ENCODE measurements at regions not wholly inside any gene's neighbourhood (a gene's known extent, or its start where the extent isn't known, plus 50 kb on each side); places are given as distances from the start of the nearest gene placed in this dataset.

GRCh38 chr15:69902414-69903062, 195.2 kb downstream of the TLE3 start:
- DNase-seq (ENCODE audit: extremely low read depth, low read depth, low spot score): no peak

GRCh38 chr15:69903470-69904469, 193.9 kb downstream of the TLE3 start:
- no peak for DNase-seq (ENCODE audit: extremely low read depth, low read depth, low spot score)

DNA sequence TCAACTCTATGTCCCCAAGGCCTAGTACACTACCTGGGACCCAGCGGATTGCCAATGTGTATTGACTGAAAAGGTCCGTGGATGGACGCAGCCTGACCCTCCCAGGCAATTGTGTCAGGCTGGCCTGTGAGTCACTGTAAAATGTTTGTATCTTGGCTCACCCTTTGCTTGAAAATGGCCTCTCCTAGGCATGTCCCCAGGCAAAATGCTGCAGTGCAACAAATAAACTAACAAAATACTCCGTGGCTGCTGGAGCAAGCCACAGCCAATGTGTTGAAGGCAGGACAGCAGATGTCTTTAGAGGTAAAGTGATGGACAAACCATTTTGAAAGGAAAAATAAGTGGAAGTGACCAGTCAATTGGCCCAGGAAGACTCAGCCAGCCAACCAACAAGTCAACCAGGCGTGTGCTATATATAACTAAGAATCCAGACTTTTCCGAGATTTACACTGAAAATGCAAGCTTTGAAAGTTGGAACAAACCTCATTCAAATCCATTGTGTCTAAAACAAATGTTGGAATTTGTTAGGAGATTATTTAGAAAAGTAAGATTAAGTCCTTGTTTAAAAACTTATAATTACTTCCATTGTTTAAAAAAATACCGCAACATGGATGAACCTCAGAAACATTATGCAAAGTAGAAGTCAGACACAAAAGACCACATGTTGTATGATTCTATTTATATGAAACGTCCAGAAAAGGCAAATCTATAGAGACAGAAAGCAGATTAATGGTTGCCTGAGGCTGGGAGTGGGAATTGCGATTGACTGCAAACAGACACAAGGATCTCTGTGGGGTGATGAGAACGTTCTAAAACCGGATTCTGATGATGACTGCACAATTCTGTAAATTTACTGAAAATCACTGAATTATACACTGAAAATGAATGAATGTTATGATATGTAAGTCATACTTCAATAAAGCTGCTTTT, 191.2 kb downstream of the TLE3 start:
- no peak for DNase-seq (ENCODE audit: extremely low read depth, low read depth, low spot score)

GRCh38 chr15:69908060-69908459, 189.7 kb downstream of the TLE3 start:
- no peak for DNase-seq (ENCODE audit: extremely low read depth, low read depth, low spot score)

- DNase-seq (ENCODE audit: extremely low read depth, low read depth, low spot score): no peak
Measured at GRCh38 chr15:69908590-69909420, 188.9 kb downstream of the TLE3 start.

- DNase-seq (ENCODE audit: extremely low read depth, low read depth, low spot score): no peak
Measured at GRCh38 chr15:69909719-69910444, 187.8 kb downstream of the TLE3 start.

GRCh38 chr15:69910514-69910913, 187.2 kb downstream of the TLE3 start:
- no peak for DNase-seq (ENCODE audit: extremely low read depth, low read depth, low spot score)

DNA sequence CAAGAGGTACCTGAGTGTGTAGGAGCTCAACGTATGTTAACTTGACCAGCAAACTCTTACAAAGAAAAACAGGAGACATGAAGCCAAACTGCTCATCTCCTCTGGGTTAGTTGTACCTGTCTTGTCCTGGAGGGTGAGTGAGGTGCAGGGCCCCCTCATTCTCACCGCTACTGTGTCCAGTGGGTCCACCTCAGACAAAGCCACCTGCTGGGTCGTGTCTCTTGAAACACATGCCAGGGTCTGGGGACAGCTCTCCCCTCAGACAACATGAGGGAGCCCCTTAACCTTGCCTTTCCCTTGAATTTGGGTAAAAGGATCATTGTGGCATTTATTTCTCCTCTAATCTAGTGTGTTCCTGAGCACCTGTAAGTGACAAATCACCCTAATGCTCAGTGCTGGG, 185.6 kb downstream of the TLE3 start:
- DNase-seq (ENCODE audit: extremely low read depth, low read depth, low spot score): no peak

- no peak for DNase-seq (ENCODE audit: extremely low read depth, low read depth, low spot score)
Measured at GRCh38 chr15:69914040-69914439, 183.7 kb downstream of the TLE3 start.

DNA sequence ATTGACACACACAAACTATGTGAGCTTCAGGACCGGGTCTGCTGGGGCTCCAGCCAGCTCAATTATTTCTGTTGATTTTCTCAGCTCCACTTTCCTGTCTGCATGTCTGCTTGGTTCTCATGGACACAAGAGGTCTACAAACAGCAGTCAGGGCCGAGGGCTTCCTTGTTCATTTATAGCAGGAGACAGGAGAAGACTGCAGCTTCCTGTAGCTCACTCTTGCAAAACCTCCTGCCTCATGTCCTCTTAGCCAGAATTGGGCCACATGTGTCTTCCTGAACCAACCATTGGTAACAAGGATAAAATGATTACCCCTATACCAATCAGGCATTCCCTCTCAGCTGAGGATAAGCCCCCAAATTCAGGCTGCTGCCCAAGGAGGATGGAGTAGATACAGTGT, 182.8 kb downstream of the TLE3 start:
- no peak for DNase-seq (ENCODE audit: extremely low read depth, low read depth, low spot score)

DNA sequence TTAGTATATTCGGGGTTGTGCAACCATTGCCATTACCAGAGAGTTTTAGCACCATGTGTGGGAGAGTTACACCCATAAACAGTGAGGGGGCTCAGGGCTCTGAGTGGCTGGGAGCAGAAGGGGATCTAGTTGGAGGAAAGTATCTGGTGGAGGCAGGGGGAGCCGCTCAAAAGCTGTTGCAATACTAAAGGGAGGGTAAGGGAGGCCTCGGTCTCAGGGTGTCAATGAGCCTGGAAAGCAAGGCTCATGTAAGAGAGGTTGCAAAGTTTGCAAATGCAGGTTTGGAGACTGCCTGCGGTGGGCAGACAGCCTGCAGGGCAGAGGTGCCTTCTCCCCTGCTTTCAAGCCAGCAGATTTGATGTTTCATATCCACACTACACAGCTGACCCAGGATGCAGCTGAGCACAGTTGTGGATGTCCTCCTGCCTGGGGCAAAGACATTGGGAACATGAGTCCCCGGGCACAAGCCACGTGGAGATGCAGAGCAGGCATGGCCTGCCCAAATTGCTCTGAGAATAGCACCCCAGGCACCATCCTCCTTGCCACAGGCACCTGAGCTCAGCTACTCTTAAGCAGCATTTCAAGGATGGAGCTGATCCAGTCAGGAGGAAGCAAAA, 181.4 kb downstream of the TLE3 start:
- DNase-seq (ENCODE audit: extremely low read depth, low read depth, low spot score): no peak

GRCh38 chr15:69917056-69917455, 180.7 kb downstream of the TLE3 start:
- DNase-seq (ENCODE audit: extremely low read depth, low read depth, low spot score): no peak

GRCh38 chr15:69919816-69920215, 177.9 kb downstream of the TLE3 start:
- DNase-seq (ENCODE audit: extremely low read depth, low read depth, low spot score): no peak

DNA sequence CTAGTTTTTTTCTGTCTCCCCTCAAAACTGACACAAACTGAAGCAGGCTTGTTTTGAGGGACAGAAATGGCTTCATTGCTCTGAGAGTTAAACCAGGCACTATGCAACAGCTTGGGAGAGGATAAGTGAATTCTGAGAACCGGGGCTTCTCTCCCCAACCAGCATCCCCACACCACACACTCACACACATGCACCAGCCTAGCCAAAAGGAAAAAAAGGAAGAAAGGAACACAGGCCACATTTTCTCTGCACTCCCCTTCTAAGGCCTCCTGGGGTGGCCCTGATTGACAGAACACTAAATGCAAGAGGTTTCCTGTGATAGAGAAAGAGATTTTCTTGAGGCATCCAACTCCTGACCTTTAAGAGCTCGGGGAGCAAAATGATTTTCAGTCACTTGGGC, 177.5 kb downstream of the TLE3 start:
- DNase-seq (ENCODE audit: extremely low read depth, low read depth, low spot score): no peak

DNA sequence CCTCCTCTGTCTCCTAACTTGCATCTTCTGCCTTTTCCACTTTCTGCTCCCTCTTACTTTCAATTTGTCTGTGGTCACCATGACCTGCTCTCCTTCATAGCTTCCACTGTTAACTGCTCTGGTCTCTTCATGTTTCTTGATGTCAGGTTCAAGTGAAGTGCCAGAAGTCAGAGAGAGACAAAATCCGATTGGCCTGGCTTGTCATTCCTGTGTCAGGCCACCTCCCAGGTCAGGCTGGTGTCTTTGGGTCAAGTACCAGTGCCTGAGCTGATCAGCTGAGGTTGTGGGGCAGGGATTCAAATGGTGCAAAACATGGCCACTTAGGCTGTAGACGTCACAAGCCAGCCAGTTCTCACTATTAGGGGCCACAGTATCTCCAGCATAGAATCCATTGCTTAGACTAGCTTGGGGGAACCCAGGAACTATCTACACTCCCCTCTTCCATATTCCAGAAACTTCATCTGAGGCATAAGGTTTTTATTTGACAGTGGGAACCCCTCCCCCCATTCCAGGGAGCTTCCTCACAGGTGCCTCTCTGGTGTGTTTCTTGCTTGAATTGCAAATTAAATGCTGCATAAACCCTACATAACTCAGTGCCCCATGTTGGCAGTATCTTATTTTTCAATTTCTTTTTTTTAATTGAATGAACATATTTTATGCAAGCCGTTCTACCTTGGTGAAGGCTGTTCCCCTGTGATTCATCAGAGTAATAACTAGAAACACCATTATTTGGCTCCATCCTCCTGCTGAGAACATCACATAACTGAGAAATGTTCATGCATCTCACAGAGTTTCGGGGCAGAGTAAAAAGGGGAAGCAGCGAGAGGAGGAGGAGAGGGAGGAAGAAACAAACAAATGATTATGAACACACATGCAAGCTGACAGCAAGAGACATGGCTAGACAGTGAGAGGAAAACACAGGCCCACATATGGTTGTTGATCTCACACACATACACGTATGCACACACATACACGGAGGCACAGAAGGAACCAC, 175.8 kb downstream of the TLE3 start:
- DNase-seq (ENCODE audit: extremely low read depth, low read depth, low spot score): no peak

DNA sequence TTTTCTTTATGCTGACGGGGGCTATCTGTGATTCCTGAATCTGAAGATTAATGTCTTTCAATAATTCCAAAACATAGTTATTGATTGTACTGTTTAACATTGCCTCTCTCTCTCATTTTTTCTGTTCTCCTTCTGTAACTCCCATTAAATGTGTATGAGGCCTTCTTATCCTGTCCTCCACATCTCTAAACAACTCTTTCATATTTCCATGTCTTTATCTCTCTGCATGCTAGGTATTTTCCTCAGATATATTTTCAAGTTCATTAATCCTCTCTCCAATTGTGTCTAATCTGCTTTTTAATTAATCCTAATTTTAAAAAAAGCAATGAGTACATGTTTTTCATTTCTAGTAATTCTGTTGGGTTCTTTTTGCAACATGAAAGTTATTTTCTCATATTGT, 173.2 kb downstream of the TLE3 start:
- DNase-seq (ENCODE audit: extremely low read depth, low read depth, low spot score): no peak

GRCh38 chr15:69926006-69926405, 171.7 kb downstream of the TLE3 start:
- DNase-seq (ENCODE audit: extremely low read depth, low read depth, low spot score): no peak

DNA sequence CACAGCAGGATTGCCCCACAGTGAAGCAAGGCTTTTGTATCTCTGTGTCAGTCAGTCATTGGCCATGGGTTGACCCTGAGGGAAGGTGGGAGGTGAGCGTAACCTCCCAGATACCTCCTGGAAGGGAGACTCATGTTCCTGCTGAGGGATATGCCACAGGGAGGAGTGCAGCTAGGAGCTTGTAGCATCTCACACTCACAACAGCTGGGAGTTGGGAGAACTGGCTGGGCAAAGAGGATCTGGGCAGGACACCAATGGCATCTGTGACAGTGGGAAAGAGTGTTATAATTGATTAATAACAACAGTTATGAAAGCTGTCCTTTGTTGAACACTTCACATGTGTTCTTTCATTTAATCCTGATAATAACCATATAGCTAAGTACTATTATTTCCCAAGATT, 171.0 kb downstream of the TLE3 start:
- no peak for DNase-seq (ENCODE audit: extremely low read depth, low read depth, low spot score)
